ENCODE measurements at regions not wholly inside any gene's neighbourhood (a gene's known extent, or its start where the extent isn't known, plus 50 kb on each side); places are given as distances from the start of the nearest gene placed in this dataset.

DNA sequence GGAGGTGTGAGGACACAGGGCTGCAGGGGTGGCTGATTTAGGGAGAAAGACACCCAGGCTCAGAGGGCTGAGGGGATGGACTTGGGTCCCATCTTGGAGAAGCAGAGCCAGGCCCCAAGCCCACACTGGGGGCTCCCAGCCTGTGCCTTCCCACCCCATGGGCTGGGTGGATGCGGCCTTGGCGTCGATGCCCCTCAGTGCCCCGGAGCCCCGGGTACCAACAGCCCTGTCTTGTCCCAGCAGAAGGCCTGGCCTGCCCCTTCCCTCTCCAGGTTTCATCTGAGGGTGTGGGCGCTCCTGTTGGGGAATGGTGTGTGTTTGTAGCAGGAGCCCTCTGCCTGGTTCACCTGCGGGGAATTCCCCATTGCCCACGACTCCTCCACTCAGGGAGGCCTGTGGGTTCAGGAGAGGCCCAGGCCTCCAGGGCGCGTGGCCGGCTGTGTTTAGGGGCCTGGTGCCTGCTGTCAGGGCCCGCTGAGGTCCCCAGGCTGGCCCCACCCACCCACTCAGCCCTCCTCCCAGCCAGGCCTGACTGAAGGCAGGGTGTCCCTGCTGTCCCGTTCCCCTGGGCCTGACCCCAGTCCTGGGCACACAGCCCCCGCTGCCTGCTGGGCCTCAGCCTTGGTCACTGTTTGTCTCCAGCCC, 51.1 kb upstream of the BEGAIN start:
- DNase-seq: no peak

DNA sequence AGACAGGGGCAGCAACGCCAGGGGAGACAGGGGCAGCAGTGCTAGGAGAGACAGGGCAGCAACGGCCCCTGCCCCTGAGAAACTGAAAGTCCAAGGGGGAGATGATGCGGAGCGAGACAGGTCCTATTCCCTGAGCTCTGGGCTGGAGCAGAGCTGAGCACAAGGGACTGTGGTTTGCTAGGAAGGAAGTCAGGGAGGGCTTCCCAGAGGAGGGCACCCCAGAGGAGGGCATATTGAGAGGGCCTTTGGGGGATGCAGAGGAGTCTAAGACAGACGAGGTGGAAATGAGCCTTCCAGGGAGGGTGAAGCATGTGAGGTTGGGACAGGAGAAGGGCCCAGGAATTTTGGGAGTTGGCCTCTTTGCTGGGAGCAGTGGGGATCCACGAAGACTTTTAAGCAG, 52.1 kb upstream of the BEGAIN start:
- no peak for DNase-seq

DNA sequence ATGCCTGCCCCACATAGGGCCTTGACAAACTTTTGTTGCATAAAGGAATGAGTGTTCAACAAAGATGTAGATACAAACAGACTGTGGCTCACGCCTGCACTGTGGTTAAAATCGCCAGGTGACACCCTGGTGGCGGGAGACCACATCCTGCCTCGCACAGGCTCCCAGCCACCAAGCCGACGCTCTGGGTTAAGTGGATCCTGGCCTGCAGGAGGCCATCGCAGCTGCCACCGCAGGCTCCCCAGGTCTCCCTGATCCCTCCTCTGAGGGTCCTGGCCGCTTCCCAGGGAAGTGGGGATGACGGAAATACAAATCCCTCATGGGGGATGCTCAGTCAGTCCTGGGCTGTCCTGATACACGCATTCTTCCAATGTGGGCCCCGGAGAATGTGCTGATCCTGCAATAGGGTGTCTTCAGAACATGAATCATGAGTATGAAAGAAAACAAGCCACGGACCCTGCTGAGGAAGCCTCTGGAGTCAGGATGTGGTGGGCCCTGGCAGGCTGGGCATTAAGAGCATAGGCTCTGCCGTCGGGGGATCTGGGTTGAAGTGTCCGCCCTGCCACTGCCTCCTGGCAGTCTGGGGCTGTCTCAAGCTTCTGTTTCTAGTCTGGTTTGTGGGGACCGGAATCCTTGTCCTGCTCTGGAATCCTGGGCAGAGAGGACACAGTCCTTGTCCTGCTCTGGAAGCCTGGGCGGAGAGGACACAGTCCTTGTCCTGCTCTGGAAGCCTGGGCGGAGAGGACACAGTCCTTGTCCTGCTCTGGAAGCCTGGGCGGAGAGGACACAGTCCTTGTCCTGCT, 53.5 kb upstream of the BEGAIN start:
- DNase-seq: peak; percentile 82

DNA sequence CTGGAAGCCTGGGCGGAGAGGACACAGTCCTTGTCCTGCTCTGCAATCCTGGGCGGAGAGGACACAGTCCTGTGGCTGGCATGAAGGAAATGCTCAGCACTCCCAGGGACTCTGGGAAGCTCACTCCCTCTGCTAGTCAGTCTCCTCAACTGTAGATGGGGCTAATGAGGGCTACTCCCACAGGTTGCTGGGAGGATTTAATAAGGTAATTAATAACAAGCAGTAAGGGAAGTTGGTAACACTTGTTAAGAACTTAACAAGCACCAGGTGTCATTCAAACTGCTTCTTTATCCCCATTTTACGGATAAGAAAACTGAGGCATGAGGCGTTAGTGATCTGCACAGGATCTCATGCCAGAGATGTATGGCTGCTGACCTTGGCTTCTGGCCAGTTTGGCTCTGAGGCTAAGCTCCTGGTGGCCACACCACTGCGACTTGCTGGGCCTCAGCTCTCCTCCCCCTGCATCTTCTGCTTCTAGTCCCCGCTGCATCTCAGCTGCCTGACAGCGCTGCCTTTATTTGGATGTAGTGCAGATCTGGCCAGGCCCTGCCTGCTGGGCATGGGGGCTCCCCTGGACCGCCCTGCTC, 54.1 kb upstream of the BEGAIN start:
- DNase-seq: no peak

DNA sequence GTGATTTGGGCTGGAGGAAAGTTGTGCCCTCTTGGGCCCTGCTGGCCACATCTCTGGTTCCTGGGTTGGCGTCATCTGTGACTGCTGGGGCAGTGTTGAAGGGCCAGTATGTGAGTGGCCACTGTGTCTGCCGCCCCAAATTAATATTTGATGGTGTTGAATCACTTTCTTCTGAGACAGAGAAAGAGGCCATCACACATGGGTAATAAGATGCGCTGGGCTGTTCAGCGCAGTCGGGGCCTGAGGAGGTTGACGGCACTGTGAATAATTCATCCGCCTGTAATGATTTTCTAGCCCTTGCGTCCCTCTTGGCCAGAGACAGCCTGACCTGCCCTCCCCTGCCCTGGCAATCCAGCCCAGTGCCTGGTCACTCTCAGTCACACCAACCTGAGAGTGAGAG, 56.2 kb upstream of the BEGAIN start:
- no peak for DNase-seq

DNA sequence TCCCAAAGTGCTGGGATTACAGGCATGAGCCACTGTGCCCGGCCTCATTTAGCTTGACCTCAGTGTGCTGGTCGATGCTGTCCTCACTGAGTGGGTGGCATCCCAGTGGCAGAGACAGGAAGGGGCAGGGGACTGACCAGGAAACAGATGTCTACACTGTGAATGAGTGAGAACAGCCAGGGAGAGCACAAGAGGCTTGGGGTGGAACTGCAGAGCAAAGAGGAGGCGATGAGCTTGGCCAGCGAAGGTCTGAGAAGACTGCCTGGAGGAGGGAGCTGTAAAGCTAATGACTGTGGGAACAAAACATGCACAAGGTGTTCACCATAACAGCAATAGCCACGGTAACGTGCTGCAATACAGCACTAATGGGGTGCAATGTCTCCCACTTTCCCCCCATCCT, 57.2 kb upstream of the BEGAIN start:
- no peak for DNase-seq

DNA sequence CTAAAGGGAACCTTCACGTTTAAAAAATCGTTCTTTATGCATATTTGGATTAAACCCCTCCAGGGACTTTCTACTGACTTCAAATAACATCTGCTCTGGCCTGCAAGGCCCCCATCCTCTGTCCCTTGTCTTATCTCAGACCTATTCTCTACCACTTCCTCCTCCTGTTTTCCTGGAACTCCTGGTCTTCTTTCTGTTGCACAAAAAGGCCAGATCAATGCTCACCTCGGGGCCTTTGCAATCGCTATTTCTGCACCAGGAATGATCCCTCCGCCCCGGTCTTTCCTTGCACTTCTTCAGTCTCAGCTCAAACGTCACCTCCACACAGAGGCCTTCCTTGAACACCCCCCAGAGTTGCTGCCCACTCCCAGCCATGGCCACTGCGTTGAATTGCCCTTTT, 57.6 kb upstream of the BEGAIN start:
- DNase-seq: no peak

DNA sequence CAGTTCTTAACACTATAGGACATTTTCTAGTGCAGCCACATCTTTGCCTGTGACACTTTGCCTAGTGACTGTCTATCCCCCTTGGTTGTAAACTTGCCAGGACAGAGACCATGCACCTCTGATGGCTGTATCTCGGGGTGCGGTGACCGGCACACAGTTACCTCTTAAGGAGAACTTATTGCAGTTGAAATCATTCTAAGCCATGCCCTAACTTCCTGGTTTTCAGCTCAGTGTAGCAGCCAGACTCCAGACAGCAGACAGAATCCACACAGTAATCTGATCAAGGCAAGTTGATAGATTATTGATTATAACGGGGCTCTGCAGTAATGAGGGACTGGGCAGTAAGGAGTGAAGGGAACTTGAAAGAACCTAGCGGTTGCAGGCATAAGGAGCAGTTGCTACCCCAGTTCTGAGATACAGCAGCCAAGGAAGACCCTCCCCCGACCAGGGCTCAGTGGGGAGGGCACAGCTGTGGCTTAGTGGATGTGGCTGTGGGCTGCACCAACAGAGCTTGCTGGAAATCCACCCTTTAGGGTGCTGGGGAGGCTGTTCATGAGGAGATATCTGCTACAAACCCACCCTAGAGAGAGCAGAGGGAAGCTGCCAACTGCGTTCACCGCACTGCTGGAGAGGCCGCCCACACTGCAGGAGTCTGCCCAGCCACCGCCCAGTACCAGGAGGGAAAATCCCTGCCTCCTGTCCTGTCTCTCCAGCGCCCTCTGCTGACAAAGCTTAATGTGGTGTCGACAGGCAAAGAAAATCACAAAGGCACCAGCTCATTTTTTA, 58.2 kb upstream of the BEGAIN start:
- DNase-seq: peak; percentile 75

DNA sequence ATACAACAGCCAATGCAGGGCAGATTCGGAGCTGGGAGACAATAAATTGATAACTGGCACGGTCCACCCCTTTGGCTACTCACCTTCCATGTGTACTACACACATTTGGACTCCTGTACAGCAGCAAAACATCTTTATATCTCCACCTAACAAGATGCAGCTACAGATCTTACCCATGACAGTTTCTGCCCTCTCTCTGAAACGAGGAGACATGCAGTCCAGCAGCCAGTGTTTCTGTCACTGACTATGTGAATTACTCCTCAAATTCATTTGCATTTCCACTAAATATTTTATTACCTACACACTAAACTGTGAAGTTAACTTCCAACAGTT, 58.7 kb upstream of the BEGAIN start:
- DNase-seq: no peak

DNA sequence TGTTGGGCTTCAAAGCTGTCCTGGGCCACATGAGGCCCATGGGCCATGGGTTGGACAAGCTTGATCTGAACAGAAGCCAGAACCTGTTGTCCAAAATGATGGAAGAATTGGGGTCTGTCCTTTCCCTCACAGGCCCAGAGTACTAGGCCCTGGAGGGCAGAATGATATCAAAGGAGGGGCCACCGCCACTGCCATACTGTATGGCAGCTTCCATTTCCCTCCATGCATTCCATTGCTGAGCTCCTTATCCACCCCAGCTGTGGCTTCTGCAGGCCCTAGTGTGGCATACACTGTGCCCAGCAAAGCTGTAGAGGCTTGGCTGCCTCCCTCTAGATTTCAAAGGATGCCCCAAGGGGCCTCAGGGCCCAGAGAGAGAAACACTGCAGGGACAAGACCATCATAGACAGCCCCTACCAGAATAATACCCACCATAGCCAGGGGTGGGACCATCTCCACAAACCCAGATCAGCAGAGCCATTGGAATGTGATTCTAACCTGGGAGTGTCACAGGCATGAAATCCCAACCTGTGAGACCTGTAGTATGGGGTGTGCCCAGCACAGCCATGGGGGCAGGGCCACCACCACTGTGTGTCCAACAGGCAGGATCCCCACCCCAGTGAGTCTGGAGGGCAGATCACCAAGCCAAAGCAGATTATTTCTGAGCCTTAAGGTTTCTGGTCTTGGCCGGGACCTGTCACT, 61.4 kb upstream of the BEGAIN start:
- no peak for DNase-seq

DNA sequence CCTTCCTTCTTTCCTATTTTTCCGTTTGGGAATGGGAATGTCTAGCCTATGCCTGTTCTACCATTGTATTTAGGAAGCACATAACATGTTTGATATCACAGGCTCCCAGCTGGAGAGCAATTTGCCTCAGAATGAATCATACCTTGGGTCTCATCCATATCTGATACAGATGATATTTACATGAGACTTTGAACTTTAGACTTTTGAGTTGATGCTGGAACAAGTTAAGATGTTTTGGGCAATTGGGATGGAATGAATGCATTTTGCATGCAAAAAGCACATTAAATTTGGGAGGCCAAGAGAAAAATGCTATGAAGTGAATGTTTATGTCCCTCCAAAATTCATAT, 61.9 kb upstream of the BEGAIN start:
- DNase-seq: no peak

DNA sequence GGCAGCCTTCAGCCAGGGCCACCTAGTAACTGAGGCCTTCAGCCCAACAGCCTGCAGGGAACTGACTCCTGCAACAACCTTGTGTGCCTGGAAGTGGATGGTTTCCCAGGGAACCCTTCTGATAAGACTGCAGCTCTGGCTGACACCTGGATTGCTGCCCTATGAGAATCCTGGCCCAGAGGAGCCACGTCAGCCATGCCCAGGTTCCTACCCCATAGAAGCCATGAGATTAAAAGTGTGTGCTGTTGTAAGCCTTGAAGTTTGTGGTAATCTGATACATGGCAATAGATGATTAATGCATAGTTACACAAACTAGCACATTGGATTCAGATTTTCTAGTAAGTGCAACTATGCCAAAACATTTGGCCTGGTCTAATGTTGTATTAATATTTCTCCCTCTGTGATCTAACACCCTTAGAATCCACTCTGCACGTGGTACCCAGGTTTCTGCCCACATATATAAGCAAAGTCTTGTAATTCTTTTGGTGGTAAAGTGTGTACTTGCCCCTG, 64.8 kb upstream of the BEGAIN start:
- DNase-seq: no peak

DNA sequence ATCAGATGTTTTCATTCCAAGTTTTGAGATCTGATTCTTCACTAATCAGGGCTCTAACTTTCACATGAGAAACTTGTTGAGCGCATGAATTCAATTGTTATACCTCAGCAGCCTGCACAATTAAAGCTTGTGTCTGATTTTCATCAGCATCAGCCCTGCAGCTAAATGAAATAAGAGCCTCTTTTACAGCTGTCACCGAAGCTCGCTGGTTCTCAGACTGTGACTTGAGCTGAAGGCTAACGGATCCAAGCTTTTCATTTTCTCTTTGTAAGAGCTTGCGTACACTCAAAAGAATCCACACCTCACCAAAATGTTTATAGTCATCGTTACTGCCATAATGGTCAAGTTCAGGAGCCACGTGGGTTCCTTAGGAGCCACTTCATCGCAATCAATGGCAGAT, 65.5 kb upstream of the BEGAIN start:
- no peak for DNase-seq

DNA sequence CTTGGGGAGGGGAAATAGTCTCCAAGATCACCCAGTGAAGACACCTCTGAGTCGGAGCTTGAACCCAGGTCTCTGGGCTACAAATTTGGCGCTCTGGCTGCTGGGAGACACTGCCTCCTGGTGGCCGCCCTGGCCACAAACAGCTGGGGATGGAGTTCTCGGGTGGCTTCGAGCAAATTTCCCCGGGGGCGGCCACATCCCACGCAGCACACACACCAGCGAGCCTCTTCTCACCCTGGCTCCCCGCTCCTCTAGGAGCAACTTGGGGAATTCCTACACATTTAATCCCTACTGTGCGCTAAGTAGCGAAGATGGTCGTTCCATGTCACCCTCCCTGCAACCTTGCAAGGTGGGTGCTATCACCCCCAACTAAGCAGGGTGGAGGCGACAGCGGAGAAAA, 66.2 kb upstream of the BEGAIN start:
- DNase-seq: no peak

DNA sequence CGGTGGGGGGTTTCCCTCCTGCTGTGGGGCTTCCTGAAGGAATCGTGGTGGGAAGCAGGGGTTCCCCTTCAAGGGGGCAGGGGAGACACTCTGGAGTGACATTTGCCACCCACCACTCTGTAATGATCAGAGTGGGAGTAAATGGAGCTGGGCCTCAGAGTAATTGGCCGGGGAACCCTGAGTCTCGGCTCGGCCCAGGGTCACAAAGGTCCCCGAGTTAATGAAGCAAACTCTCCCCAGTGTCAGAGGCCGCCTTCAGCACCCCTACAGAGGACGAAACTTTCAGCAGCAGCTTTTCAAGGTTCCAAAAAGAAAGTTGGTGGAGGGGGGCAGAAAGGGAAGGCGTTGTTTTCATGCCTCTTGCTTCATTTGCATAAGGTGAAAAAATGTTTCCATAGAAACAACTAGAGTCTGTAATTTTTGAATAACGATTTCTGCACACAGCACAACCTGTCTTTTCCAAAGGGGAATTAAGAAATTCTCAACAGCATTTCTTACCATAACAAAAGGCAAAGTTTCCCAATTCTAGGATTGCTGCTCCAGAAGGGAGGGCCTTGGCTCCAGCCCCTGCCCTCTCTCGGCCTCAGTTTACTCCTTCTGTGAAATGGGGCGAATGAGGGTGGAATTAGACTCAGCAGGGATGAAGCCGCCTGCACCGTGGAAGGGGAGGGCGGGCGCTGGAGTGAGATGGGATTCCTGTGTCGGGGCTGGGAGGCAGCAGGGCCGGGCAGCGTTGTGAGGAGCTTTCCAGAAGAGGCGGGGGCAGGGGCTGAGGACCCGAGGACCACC, 67.0 kb upstream of the BEGAIN start:
- DNase-seq: no peak

DNA sequence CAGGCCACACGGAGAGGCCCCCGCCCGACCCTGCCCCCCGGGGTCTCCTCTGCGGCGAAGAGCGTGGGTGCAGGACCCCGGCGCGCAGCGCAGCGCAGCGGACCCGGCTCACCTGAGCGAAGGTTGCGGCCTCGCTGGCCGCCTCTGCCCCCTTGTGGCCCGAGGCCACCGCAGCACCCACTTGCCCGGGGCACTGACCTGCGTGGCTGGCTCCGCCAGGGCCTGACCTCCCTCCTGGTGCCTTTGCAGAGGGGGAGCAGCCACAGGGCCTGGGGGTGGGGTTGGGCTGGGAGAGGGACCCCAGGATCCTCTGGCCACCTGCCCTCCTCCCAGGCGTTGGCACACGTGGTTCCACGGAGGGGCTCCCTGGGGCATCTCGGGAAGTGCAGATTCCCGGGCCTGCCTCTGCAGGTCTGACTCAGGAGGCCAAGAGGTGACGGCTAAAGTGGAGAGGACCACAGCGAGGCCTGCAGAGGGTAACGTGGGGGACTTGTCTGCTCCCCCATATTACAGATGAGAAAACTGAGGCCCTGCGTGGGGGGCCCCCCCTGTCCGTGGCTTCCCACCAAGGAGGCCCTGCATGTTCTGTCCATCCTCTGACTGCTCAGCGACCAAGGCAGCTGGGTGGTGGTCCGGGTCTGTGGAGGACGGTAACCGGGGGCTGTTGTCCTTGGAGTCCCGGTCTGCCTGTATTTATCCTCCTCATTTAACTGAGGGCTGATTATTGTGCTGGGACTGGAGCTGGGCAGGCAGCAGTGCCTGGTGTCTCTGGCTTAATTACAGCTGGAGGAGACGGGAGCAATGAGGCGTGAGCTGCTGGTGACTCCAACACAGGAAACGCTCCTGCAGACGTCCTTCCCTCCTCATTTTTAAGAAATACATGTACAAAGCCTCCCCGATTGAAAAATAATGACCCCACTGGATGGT, 67.9 kb upstream of the BEGAIN start:
- no peak for DNase-seq

DNA sequence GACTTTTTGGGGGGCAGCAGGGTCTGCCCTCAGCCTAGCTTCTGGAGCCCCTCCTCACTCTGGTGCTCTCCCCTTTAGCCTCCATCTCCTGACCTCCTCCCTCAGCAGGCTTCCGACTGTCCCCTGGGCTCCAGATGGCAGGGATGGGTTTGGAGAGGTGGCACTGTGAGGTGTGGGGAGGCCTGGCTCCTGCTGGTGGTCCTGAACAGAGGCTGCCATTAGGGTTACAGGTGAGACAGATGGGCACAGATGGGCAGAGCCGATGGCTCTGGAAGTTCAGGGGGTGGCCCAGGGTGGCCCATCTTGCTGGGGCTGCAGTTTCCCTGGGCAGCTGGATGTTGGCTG, 68.5 kb upstream of the BEGAIN start:
- DNase-seq: no peak

DNA sequence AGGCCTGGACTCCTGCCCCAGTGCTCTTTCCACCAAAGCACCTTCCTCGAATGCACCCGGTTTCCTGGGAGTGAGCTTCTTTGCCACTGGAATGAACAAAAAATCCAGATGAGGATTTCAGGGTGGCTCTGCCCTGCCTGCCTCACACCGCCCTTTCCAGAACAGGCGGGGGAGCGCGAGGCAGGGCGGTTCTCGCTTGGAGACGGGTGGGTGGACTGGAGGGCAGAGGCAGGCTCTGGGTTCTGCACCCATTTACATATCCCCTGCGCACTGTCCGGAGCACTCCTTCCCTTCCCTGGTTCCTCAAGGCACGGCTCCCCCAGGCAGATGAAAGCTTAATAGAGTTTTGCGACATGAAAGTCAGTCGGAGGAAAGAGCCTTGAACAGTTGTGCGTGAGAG, 69.7 kb upstream of the DLK1 start:
- DNase-seq: no peak

DNA sequence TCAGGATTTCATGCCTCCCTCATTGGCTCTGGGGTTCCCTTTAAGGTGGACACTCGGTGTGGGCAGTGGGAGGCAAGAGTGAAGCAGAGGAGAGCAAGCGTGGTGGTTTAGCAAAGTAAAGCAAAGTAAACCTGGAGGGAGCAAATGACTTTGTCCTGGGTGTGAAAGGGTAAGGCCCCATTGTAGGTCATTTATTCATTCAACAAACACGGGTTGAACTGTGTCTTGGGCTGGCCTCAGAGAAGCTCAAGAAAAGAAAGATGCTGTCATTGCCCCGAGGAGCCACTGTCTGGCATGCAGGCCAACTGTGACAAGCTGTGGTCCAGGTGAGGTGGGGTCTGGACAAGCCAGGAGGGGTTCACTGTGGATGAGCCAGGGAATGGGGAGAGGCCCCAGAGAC, 68.9 kb upstream of the DLK1 start:
- DNase-seq: no peak

DNA sequence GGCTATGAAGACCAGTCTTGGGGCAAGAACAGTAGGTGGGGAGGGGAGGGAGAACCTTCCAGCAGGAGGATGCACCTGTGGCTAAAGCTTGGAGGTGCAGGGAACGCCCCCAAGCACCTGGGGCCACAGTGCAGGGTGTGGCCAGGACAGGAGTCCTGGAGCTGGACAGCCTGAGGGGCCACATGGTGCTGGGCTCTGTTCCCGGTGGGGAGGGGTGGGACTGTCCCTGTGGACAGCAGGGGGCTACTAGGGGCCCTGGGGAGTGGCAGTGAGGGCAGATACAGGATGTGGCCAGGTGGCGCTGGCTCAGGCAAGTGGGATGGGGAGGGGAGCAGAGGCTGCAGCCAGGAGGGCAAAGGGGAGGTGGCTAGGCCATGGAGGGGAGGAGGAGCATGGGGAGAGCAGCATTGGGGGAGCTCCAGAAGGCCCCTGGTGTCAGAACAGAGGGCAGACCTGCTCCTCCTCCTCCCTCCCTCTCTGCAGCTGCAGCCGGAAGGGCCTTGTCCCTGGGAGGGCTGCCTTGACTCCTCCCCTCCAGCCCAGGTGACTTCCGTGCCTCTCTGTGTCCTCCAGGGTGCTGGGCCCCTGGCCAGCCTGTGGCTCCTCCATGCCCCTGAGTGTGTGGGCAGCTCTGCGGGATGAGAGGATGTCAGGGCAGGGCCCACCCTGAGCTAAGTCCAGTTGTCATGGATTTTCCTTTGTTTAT, 68.4 kb upstream of the DLK1 start:
- DNase-seq: no peak
